Esophagus (tissue), 2 donors: ENCODE measurements at regions not wholly inside any gene's neighbourhood (a gene's known extent, or its start where the extent isn't known, plus 50 kb on each side); places are given as distances from the start of the nearest gene placed in this dataset.
"Not testable (repeated sequence)": the region's sequence is repeated elsewhere in the genome, so short reads cannot be mapped to it uniquely, and the experiment has no call there.

Experiments used
- H3K27ac ChIP-seq, 2 donors: one replicate each; pipeline ENCODE4 v1.5.1; 2013; ENCODE audit warnings: low read depth in 2 of 2, mild to moderate bottlenecking in 2 of 2, inconsistent platforms in 1 of 2, low read length in 1 of 2, moderate library complexity in 1 of 2
- H3K27me3 ChIP-seq, 2 donors: one replicate each; pipeline ENCODE4 v1.6.1; 2013; ENCODE audit warnings: low read length in 2 of 2, control low read depth in 1 of 2, mild to moderate bottlenecking in 1 of 2; ENCODE audit not compliant: insufficient read depth in 2 of 2, control insufficient read depth in 1 of 2
- H3K36me3 ChIP-seq, 2 donors: one replicate each; pipeline ENCODE4 v1.6.1; 2013; ENCODE audit warnings: low read length in 1 of 2; ENCODE audit not compliant: control insufficient read depth in 2 of 2, insufficient read depth in 2 of 2
- H3K4me1 ChIP-seq, 2 donors: one replicate each; pipeline ENCODE4 v1.6.1; 2013; ENCODE audit warnings: low read length in 1 of 2; ENCODE audit not compliant: control insufficient read depth in 2 of 2, insufficient read depth in 2 of 2
- H3K4me3 ChIP-seq, 2 donors: one replicate each; pipeline ENCODE4 v1.5.1; 2013; ENCODE audit warnings: low read length in 2 of 2, mild to moderate bottlenecking in 2 of 2, low read depth in 1 of 2, moderate library complexity in 1 of 2
- H3K9me3 ChIP-seq, 2 donors: one replicate each; pipeline ENCODE4 v1.6.1; 2013; ENCODE audit warnings: mild to moderate bottlenecking in 2 of 2, low read depth in 1 of 2, low read length in 1 of 2, moderate library complexity in 1 of 2; ENCODE audit not compliant: control insufficient read depth in 2 of 2, insufficient read depth in 1 of 2
- WGBS, 2 donors: extraction: QIAGEN DNeasy Blood & Tissue Kit; methylation state at CpG; one replicate each; pipeline ENCODE4 v1.1.7; 2013; 5-methylcytosine and 5-hydroxymethylcytosine counted together
- donor health status: healthy with polysubstance abuse.
- donor health status: Bipolar disorder and iron deficiency.

- WGBS, 2 donors, result 42 to 45% methylated on average over 9 of the region's 9 CpGs
- H3K4me1 ChIP-seq, H3K27me3 ChIP-seq, H3K36me3 ChIP-seq, H3K4me3 ChIP-seq, H3K9me3 ChIP-seq, H3K27ac ChIP-seq: not testable (repeated sequence)
These were observed 339.3 kb downstream of the PREX1 start for GRCh38 chr20:48488334-48489034.

- H3K4me1 ChIP-seq, result peaks cover 0 to 5% of the 10 kb centered on the region in 2 donors
- H3K27me3 ChIP-seq, result peaks cover 0 to 3% of the 10 kb centered on the region in 2 donors
- H3K27ac ChIP-seq, result no peak overlapping the region
- H3K36me3 ChIP-seq, result no peaks in the 10 kb centered on the region
- H3K4me3 ChIP-seq, result no peak overlapping the region
- H3K9me3 ChIP-seq, result no peaks in the 10 kb centered on the region
- 35 to 51% methylated on average over 7 of the region's 7 CpGs for WGBS, 2 donors
These were observed 341.7 kb downstream of the PREX1 start for GRCh38 chr20:48486065-48486464.

GRCh38 chr20:48485153-48485552 lies 342.6 kb downstream of the PREX1 start:
- H3K36me3 ChIP-seq, H3K4me3 ChIP-seq, H3K27me3 ChIP-seq, H3K27ac ChIP-seq, H3K9me3 ChIP-seq, H3K4me1 ChIP-seq: not testable (repeated sequence)
- WGBS, 2 donors, result 67 to 80% methylated on average over 7 of the region's 7 CpGs

GRCh38 chr20:48483334-48484066 lies 344.3 kb downstream of the PREX1 start:
- H3K27ac ChIP-seq, result no peak overlapping the region

GRCh38 chr20:48482790-48483189 lies 345.0 kb downstream of the PREX1 start:
- Histone ChIP-seq H3K4me3 (no peak overlapping the region), H3K9me3 (no peaks in the 10 kb centered on the region), H3K4me1 (no peaks in the 10 kb centered on the region), H3K27ac (no peak overlapping the region), H3K27me3 (peaks cover 0 to 3% of the 10 kb centered on the region in 2 donors), H3K36me3 (no peaks in the 10 kb centered on the region)
- 75 to 81% methylated on average over 9 of the region's 9 CpGs for WGBS, 2 donors

More at GRCh38 chr20:48483334-48484066, 344.3 kb downstream of the PREX1 start:
- Histone ChIP-seq H3K4me1 (no peaks in the 10 kb centered on the region), H3K4me3 (no peak overlapping the region), H3K27me3 (peaks cover 0 to 3% of the 10 kb centered on the region in 2 donors), H3K9me3 (no peaks in the 10 kb centered on the region), H3K36me3 (no peaks in the 10 kb centered on the region)
- 69 to 72% methylated on average over 11 of the region's 11 CpGs for WGBS, 2 donors

GRCh38 chr20:48480216-48480772 lies 347.5 kb downstream of the PREX1 start:
- Histone ChIP-seq H3K27ac (no peak overlapping the region), H3K4me3 (no peak overlapping the region), H3K27me3 (no peaks in the 10 kb centered on the region), H3K9me3 (peaks cover 0 to 4% of the 10 kb centered on the region in 2 donors), H3K4me1 (no peaks in the 10 kb centered on the region), H3K36me3 (no peaks in the 10 kb centered on the region)
- WGBS, 2 donors, result 60 to 68% methylated on average over 5 of the region's 5 CpGs

GRCh38 chr20:48478806-48479585 lies 348.8 kb downstream of the PREX1 start:
- Histone ChIP-seq H3K9me3 (peaks cover 0 to 4% of the 10 kb centered on the region in 2 donors), H3K4me3 (no peak overlapping the region), H3K36me3 (no peaks in the 10 kb centered on the region), H3K4me1 (no peaks in the 10 kb centered on the region), H3K27ac (no peak overlapping the region), H3K27me3 (no peaks in the 10 kb centered on the region)
- WGBS, 2 donors, result 81 to 85% methylated on average over 9 of the region's 9 CpGs

GRCh38 chr20:48478370-48478769 lies 349.4 kb downstream of the PREX1 start:
- Histone ChIP-seq H3K36me3 (no peaks in the 10 kb centered on the region), H3K27me3 (no peaks in the 10 kb centered on the region), H3K4me3 (no peak overlapping the region), H3K4me1 (no peaks in the 10 kb centered on the region), H3K27ac (no peak overlapping the region), H3K9me3 (peaks cover 0 to 4% of the 10 kb centered on the region in 2 donors)
- WGBS, 2 donors, result 72 to 73% methylated on average over 5 of the region's 5 CpGs

GRCh38 chr20:48476854-48477253 lies 350.9 kb downstream of the PREX1 start:
- no peaks in the 10 kb centered on the region for H3K36me3 ChIP-seq
- H3K9me3 ChIP-seq, result peaks cover 0 to 4% of the 10 kb centered on the region in 2 donors
- WGBS, 2 donors, result 86 to 88% methylated on average over 11 of the region's 11 CpGs
- no peaks in the 10 kb centered on the region for H3K4me1 ChIP-seq
- H3K4me3 ChIP-seq, result no peak overlapping the region
- no peak overlapping the region for H3K27ac ChIP-seq
- H3K27me3 ChIP-seq, result no peaks in the 10 kb centered on the region
